Left lung (tissue), 4 donors: ENCODE measurements at regions not wholly inside any gene's neighbourhood (a gene's known extent, or its start where the extent isn't known, plus 50 kb on each side); places are given as distances from the start of the nearest gene placed in this dataset.

Experiments used
- ATAC-seq: fragments of 200-7000 bp; cut with Tn5 transposase; one replicate; pipeline ENCODE4 v1.9.1; 2020; ENCODE audit warnings: moderate library complexity
- DNase-seq, 4 donors: peaks; one replicate each; pipeline ENCODE4 v3.0.0-alpha.2; 2013 to 2020
- H3K27ac ChIP-seq, 2 donors: fragments of 200-600 bp; sonication (generic) in 1 of 2; one replicate each; pipeline versions ENCODE4 v1.5.0 to v1.8.0; 2020 to 2021
- H3K27me3 ChIP-seq, 2 donors: fragments of 200-600 bp; sonication (generic) in 1 of 2; one replicate each; pipeline versions ENCODE4 v1.5.0 to v1.8.0; 2020 to 2021
- H3K36me3 ChIP-seq, 2 donors: fragments of 200-600 bp; sonication (generic) in 1 of 2; one replicate each; pipeline versions ENCODE4 v1.5.0 to v1.8.0; 2020 to 2021
- H3K4me1 ChIP-seq, 2 donors: fragments of 200-600 bp; one replicate each; pipeline ENCODE4 v1.8.0; 2021
- H3K4me3 ChIP-seq, 2 donors: fragments of 200-600 bp; sonication (generic) in 1 of 2; one replicate each; pipeline versions ENCODE4 v1.5.0 to v1.8.0; 2020 to 2021; ENCODE audit warnings: mild to moderate bottlenecking in 1 of 2
- H3K9me3 ChIP-seq, 2 donors: fragments of 200-600 bp; sonication (generic) in 1 of 2; one replicate each; pipeline versions ENCODE4 v1.5.0 to v1.8.0; 2020 to 2021
- CTCF ChIP-seq, 2 donors: fragments of 200-600 bp; sonication (generic) in 1 of 2; IDR thresholded peaks; one replicate each; pipeline versions ENCODE4 v1.5.0 to v1.8.0; 2021; ENCODE audit warnings: antibody characterized with exemption in 2 of 2
- intact Hi-C, 2 donors: fragments of 100-400 bp; cut with DNase I; formaldehyde crosslinking; loops; one replicate each; pipeline versions ENCODE4 v1.11.2 to v1.14.2; 2022
- donor health status: DM: no; HTN: yes; CAD: no.
- donor health status: DM: no; HTN: no; CAD: no.

GRCh38 chr7:115198143-115198542, 276.2 kb downstream of the MDFIC start:
- Histone ChIP-seq H3K27me3 (no peaks in the 10 kb centered on the region), H3K36me3 (no peaks in the 10 kb centered on the region), H3K4me1 (no peaks in the 10 kb centered on the region), H3K4me3 (no peak overlapping the region), H3K27ac (no peak overlapping the region), H3K9me3 (no peaks in the 10 kb centered on the region)
- intact Hi-C loops: no loop called here
- no peak for DNase-seq
- TF ChIP-seq CTCF (IDR thresholded peaks at IDR 0.05): no peak
- no peak for ATAC-seq

GRCh38 chr7:115195208-115195607, 273.3 kb downstream of the MDFIC start:
- Histone ChIP-seq H3K27me3 (no peaks in the 10 kb centered on the region), H3K4me3 (no peak overlapping the region), H3K9me3 (no peaks in the 10 kb centered on the region), H3K27ac (no peak overlapping the region), H3K4me1 (no peaks in the 10 kb centered on the region), H3K36me3 (no peaks in the 10 kb centered on the region)
- DNase-seq: no peak
- intact Hi-C loops: no loop called here
- no peak for ATAC-seq
- TF ChIP-seq CTCF (IDR thresholded peaks at IDR 0.05): no peak

- Histone ChIP-seq H3K4me3 (no peak overlapping the region), H3K27ac (no peak overlapping the region), H3K4me1 (no peaks in the 10 kb centered on the region), H3K27me3 (no peaks in the 10 kb centered on the region), H3K9me3 (no peaks in the 10 kb centered on the region), H3K36me3 (no peaks in the 10 kb centered on the region)
- no peak for TF ChIP-seq CTCF (IDR thresholded peaks at IDR 0.05)
- intact Hi-C loops: no loop called here
- DNase-seq (peak in 1 of 4 donors; percentile 13), ATAC-seq (no peak)
Observed at GRCh38 chr7:115191526-115191925, 269.6 kb downstream of the MDFIC start.

- H3K4me1 ChIP-seq: no peaks in the 10 kb centered on the region
- H3K4me3 ChIP-seq: no peak overlapping the region
- no peaks in the 10 kb centered on the region for H3K27me3 ChIP-seq
- H3K9me3 ChIP-seq: no peaks in the 10 kb centered on the region
- DNase-seq (no peak), ATAC-seq (peak; percentile 74)
- TF ChIP-seq CTCF (IDR thresholded peaks at IDR 0.05): no peak
- peak overlapping the region in 1 of 2 donors; percentile 24 for H3K27ac ChIP-seq
- no peaks in the 10 kb centered on the region for H3K36me3 ChIP-seq
- intact Hi-C loops: no loop called here
Observed at GRCh38 chr7:115183431-115184057, 261.6 kb downstream of the MDFIC start.

GRCh38 chr7:115178835-115179234, 256.9 kb downstream of the MDFIC start:
- Histone ChIP-seq H3K9me3 (no peaks in the 10 kb centered on the region), H3K36me3 (no peaks in the 10 kb centered on the region), H3K27ac (no peak overlapping the region), H3K4me3 (no peak overlapping the region), H3K4me1 (no peaks in the 10 kb centered on the region), H3K27me3 (no peaks in the 10 kb centered on the region)
- intact Hi-C loops: no loop called here
- no peak for TF ChIP-seq CTCF (IDR thresholded peaks at IDR 0.05)
- ATAC-seq (no peak), DNase-seq (no peak)
